ENCODE measurements at regions not wholly inside any gene's neighbourhood (a gene's known extent, or its start where the extent isn't known, plus 50 kb on each side); places are given as distances from the start of the nearest gene placed in this dataset.

GRCh38 chr16:85330694-85331188 is 218.5 kb upstream of the CIBAR2 start:
- Histone ChIP-seq H3K4me2 (peak overlapping the region; percentile 70), H3K27ac (no peak overlapping the region), H2AFZ (no peak overlapping the region), H3K4me3 (no peak overlapping the region), H3K27me3 (no peaks in the 10 kb centered on the region), H3K9me2 (replicated peaks; ENCODE audit: insufficient read depth) (no peaks in the 10 kb centered on the region), H3K79me2 (peaks cover 5% of the 10 kb centered on the region), H3K9me3 (ENCODE audit: low read depth) (no peaks in the 10 kb centered on the region), H4K20me1 (ENCODE audit: insufficient read depth, poor library complexity, severe bottlenecking) (peaks cover 5% of the 10 kb centered on the region), H3K4me1 (ENCODE audit: insufficient read depth) (peaks cover 55% of the 10 kb centered on the region), H3K36me3 (replicated peaks; ENCODE audit: insufficient read depth, low read depth) (no peaks in the 10 kb centered on the region)
- 36% methylated on average over 6 of the region's 6 CpGs for WGBS (ENCODE audit: low lambda C conversion rate, missing lambda C conversion rate)
- peak; percentile 44 for TF ChIP-seq CTCF (IDR thresholded peaks at IDR 0.05; ENCODE audit: poor library complexity)
- no peak for TF ChIP-seq EZH2 (IDR thresholded peaks at IDR 0.05; ENCODE audit: borderline replicate concordance)
- peak; percentile 78 for DNase-seq (ENCODE audit: low spot score)

GRCh38 chr16:85331688-85332087 is 219.4 kb upstream of the CIBAR2 start:
- Histone ChIP-seq H3K27me3 (no peaks in the 10 kb centered on the region), H3K79me2 (peaks cover 4% of the 10 kb centered on the region), H3K36me3 (replicated peaks; ENCODE audit: insufficient read depth, low read depth) (no peaks in the 10 kb centered on the region), H4K20me1 (ENCODE audit: insufficient read depth, poor library complexity, severe bottlenecking) (peaks cover 5% of the 10 kb centered on the region), H3K4me2 (no peak overlapping the region), H3K9me2 (replicated peaks; ENCODE audit: insufficient read depth) (no peaks in the 10 kb centered on the region), H2AFZ (no peak overlapping the region), H3K27ac (no peak overlapping the region), H3K4me1 (ENCODE audit: insufficient read depth) (peaks cover 62% of the 10 kb centered on the region), H3K9me3 (ENCODE audit: low read depth) (no peaks in the 10 kb centered on the region), H3K4me3 (no peak overlapping the region)
- TF ChIP-seq EZH2phosphoT487 (IDR thresholded peaks at IDR 0.05; ENCODE audit: low read depth, severe bottlenecking, unreplicated experiment) = no peak
- no peak for TF ChIP-seq CTCF (IDR thresholded peaks at IDR 0.05; ENCODE audit: poor library complexity)
- TF ChIP-seq EZH2 (IDR thresholded peaks at IDR 0.05; ENCODE audit: borderline replicate concordance) = no peak
- peak; percentile 63 for DNase-seq (ENCODE audit: low spot score)
- WGBS (ENCODE audit: low lambda C conversion rate, missing lambda C conversion rate) = 59% methylated on average over 7 of the region's 7 CpGs

DNA sequence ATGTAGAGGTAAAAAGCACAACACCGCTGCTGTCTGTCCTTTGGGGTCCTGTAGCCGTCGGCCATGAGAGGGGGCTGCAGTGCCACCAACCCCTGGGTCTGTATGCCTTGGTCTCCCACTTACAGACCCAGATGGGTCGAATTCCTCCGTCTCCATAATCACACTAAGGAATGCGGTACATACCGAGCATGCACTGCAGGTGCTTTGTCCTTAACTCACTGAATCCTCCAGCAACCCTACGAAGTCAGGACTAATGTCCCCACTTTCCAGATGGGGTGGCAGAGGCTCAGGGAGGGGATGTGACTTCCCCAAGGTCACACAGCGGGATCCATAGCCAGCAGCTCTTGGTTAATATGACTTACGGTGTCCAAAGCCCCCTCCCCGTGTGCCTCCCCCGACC is 219.9 kb upstream of the CIBAR2 start:
- TF ChIP-seq EZH2phosphoT487 (IDR thresholded peaks at IDR 0.05; ENCODE audit: low read depth, severe bottlenecking, unreplicated experiment) (no peak), EZH2 (IDR thresholded peaks at IDR 0.05; ENCODE audit: borderline replicate concordance) (no peak), CTCF (IDR thresholded peaks at IDR 0.05; ENCODE audit: poor library complexity) (no peak)
- peaks cover 5% of the 10 kb centered on the region for H4K20me1 ChIP-seq (ENCODE audit: insufficient read depth, poor library complexity, severe bottlenecking)
- H3K4me3 ChIP-seq = no peak overlapping the region
- no peaks in the 10 kb centered on the region for H3K79me2 ChIP-seq
- peaks cover 62% of the 10 kb centered on the region for H3K4me1 ChIP-seq (ENCODE audit: insufficient read depth)
- H3K9me2 ChIP-seq (replicated peaks; ENCODE audit: insufficient read depth) = no peaks in the 10 kb centered on the region
- H3K36me3 ChIP-seq (replicated peaks; ENCODE audit: insufficient read depth, low read depth) = no peaks in the 10 kb centered on the region
- H3K9me3 ChIP-seq (ENCODE audit: low read depth) = no peaks in the 10 kb centered on the region
- H3K27me3 ChIP-seq = no peaks in the 10 kb centered on the region
- WGBS (ENCODE audit: low lambda C conversion rate, missing lambda C conversion rate) = 79% methylated on average over 12 of the region's 12 CpGs
- H2AFZ ChIP-seq = no peak overlapping the region
- H3K4me2 ChIP-seq = no peak overlapping the region
- DNase-seq (ENCODE audit: low spot score) = no peak
- no peak overlapping the region for H3K27ac ChIP-seq

DNA sequence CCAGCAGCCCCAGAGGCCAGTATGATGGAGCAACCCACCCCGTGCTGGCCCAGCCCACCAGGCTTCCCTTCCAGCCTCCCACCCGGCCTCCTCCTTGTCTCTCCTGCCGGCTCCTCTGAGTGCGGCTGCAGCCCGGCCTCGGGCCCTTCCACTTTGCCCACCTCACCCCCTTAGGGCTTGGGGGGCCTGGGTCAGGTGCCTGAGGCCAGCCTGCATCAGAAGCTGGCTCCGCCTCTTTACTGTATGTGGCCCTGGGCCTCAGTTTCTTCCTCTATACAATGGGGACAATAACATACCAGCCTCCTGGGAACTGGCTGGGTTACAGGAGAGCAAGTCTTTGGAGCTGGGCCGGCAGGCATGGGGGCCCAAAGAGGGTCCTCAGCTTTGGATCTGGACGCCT is 221.1 kb upstream of the CIBAR2 start:
- H3K79me2 ChIP-seq = no peaks in the 10 kb centered on the region
- no peak overlapping the region for H2AFZ ChIP-seq
- H3K4me3 ChIP-seq = no peak overlapping the region
- no peaks in the 10 kb centered on the region for H3K9me3 ChIP-seq (ENCODE audit: low read depth)
- H3K4me1 ChIP-seq (ENCODE audit: insufficient read depth) = peaks cover 56% of the 10 kb centered on the region
- no peak overlapping the region for H3K4me2 ChIP-seq
- H3K9me2 ChIP-seq (replicated peaks; ENCODE audit: insufficient read depth) = no peaks in the 10 kb centered on the region
- 93% methylated on average over 8 of the region's 9 CpGs for WGBS (ENCODE audit: low lambda C conversion rate, missing lambda C conversion rate)
- H3K36me3 ChIP-seq (replicated peaks; ENCODE audit: insufficient read depth, low read depth) = no peaks in the 10 kb centered on the region
- no peak overlapping the region for H3K27ac ChIP-seq
- H3K27me3 ChIP-seq = no peaks in the 10 kb centered on the region
- no peak for DNase-seq (ENCODE audit: low spot score)
- H4K20me1 ChIP-seq (ENCODE audit: insufficient read depth, poor library complexity, severe bottlenecking) = peaks cover 5% of the 10 kb centered on the region
- TF ChIP-seq EZH2 (IDR thresholded peaks at IDR 0.05; ENCODE audit: borderline replicate concordance) (no peak), CTCF (IDR thresholded peaks at IDR 0.05; ENCODE audit: poor library complexity) (no peak), EZH2phosphoT487 (IDR thresholded peaks at IDR 0.05; ENCODE audit: low read depth, severe bottlenecking, unreplicated experiment) (no peak)

Measured in hepatocyte (in vitro differentiated cells).